ENCODE measurements at regions not wholly inside any gene's neighbourhood (a gene's known extent, or its start where the extent isn't known, plus 50 kb on each side); places are given as distances from the start of the nearest gene placed in this dataset.

GRCh38 chr3:69530554-69530953, 144.7 kb upstream of the FRMD4B start:
- 55 to 66% methylated on average over 7 of the region's 7 CpGs for WGBS, 2 donors
- H3K4me3 ChIP-seq (ENCODE audit: low read depth in 1 of 2, low read length in 2 of 2): no peak overlapping the region
- H3K27ac ChIP-seq (ENCODE audit: low read depth in 2 of 2, low read length in 1 of 2): no peak overlapping the region
- H3K4me1 ChIP-seq (ENCODE audit: control insufficient read depth in 2 of 2, insufficient read depth in 2 of 2, low read length in 1 of 2): no peaks in the 10 kb centered on the region
- peaks cover 0 to 2% of the 10 kb centered on the region in 2 donors for H3K27me3 ChIP-seq (ENCODE audit: control insufficient read depth in 1 of 2, insufficient read depth in 2 of 2, low read length in 2 of 2)
- no peaks in the 10 kb centered on the region for H3K9me3 ChIP-seq (ENCODE audit: control insufficient read depth in 2 of 2, insufficient read depth in 1 of 2, low read depth in 1 of 2, low read length in 1 of 2)
- no peaks in the 10 kb centered on the region for H3K36me3 ChIP-seq (ENCODE audit: control insufficient read depth in 2 of 2, insufficient read depth in 2 of 2, low read length in 1 of 2)

DNA sequence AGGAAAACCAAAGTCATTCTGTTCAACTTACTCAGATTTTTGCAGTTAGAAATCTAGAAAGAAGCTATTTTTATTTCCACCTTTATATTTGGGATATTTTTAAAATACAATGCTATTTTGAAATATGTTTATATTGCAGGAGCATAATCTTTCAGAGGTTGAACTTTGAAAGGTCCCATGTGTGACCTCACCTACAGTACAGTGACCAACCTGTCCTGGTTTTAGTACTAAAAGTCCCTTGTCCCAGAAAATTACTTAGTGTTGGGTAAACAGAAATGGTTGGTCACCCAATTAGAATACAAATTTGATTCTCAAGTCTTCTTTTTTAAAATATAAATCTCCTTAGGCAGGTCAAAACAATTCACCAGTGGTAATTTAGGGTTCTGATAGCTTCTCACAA, 141.6 kb upstream of the FRMD4B start:
- no peak overlapping the region for H3K27ac ChIP-seq (ENCODE audit: low read depth in 2 of 2, low read length in 1 of 2)
- H3K27me3 ChIP-seq (ENCODE audit: control insufficient read depth in 1 of 2, insufficient read depth in 2 of 2, low read length in 2 of 2): no peaks in the 10 kb centered on the region
- H3K9me3 ChIP-seq (ENCODE audit: control insufficient read depth in 2 of 2, insufficient read depth in 1 of 2, low read depth in 1 of 2, low read length in 1 of 2): no peaks in the 10 kb centered on the region
- no peak overlapping the region for H3K4me3 ChIP-seq (ENCODE audit: low read depth in 1 of 2, low read length in 2 of 2)
- no peaks in the 10 kb centered on the region for H3K36me3 ChIP-seq (ENCODE audit: control insufficient read depth in 2 of 2, insufficient read depth in 2 of 2, low read length in 1 of 2)
- H3K4me1 ChIP-seq (ENCODE audit: control insufficient read depth in 2 of 2, insufficient read depth in 2 of 2, low read length in 1 of 2): no peaks in the 10 kb centered on the region

DNA sequence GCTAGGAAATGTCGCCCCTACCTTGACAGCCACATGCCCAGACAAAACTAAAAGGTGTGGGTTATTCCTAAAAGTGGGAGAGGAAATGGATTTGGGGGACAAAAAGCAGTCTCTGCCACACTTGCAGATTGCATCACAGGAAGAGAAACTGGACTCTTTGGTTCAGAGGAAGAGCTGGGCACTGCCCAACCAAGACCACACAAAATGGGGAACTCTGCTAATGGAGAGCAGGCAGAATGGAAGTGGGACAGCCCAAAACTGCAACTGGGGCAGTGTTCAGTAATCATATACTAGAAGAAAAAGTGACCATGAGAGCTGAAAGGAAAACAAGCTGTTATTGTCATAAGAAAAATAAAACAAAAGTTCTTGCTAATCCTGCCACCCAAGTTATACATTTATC, 138.9 kb upstream of the FRMD4B start:
- no peak overlapping the region for H3K4me3 ChIP-seq (ENCODE audit: low read depth in 1 of 2, low read length in 2 of 2)
- WGBS, 2 donors: 83 to 90% methylated on average over 1 of the region's 1 CpG
- no peaks in the 10 kb centered on the region for H3K27me3 ChIP-seq (ENCODE audit: control insufficient read depth in 1 of 2, insufficient read depth in 2 of 2, low read length in 2 of 2)
- H3K36me3 ChIP-seq (ENCODE audit: control insufficient read depth in 2 of 2, insufficient read depth in 2 of 2, low read length in 1 of 2): no peaks in the 10 kb centered on the region
- no peaks in the 10 kb centered on the region for H3K9me3 ChIP-seq (ENCODE audit: control insufficient read depth in 2 of 2, insufficient read depth in 1 of 2, low read depth in 1 of 2, low read length in 1 of 2)
- no peaks in the 10 kb centered on the region for H3K4me1 ChIP-seq (ENCODE audit: control insufficient read depth in 2 of 2, insufficient read depth in 2 of 2, low read length in 1 of 2)
- no peak overlapping the region for H3K27ac ChIP-seq (ENCODE audit: low read depth in 2 of 2, low read length in 1 of 2)

- Histone ChIP-seq H3K4me3 (ENCODE audit: low read depth in 1 of 2, low read length in 2 of 2) (no peak overlapping the region), H3K36me3 (ENCODE audit: control insufficient read depth in 2 of 2, insufficient read depth in 2 of 2, low read length in 1 of 2) (no peaks in the 10 kb centered on the region), H3K4me1 (ENCODE audit: control insufficient read depth in 2 of 2, insufficient read depth in 2 of 2, low read length in 1 of 2) (no peaks in the 10 kb centered on the region), H3K9me3 (ENCODE audit: control insufficient read depth in 2 of 2, insufficient read depth in 1 of 2, low read depth in 1 of 2, low read length in 1 of 2) (no peaks in the 10 kb centered on the region), H3K27me3 (ENCODE audit: control insufficient read depth in 1 of 2, insufficient read depth in 2 of 2, low read length in 2 of 2) (no peaks in the 10 kb centered on the region), H3K27ac (ENCODE audit: low read depth in 2 of 2, low read length in 1 of 2) (no peak overlapping the region)
These were observed 135.4 kb upstream of the FRMD4B start for GRCh38 chr3:69521286-69521685.

- no peaks in the 10 kb centered on the region for H3K9me3 ChIP-seq (ENCODE audit: control insufficient read depth in 2 of 2, insufficient read depth in 1 of 2, low read depth in 1 of 2, low read length in 1 of 2)
- no peaks in the 10 kb centered on the region for H3K4me1 ChIP-seq (ENCODE audit: control insufficient read depth in 2 of 2, insufficient read depth in 2 of 2, low read length in 1 of 2)
- no peaks in the 10 kb centered on the region for H3K36me3 ChIP-seq (ENCODE audit: control insufficient read depth in 2 of 2, insufficient read depth in 2 of 2, low read length in 1 of 2)
- WGBS, 2 donors: 90 to 92% methylated on average over 4 of the region's 4 CpGs
- no peak overlapping the region for H3K4me3 ChIP-seq (ENCODE audit: low read depth in 1 of 2, low read length in 2 of 2)
- H3K27me3 ChIP-seq (ENCODE audit: control insufficient read depth in 1 of 2, insufficient read depth in 2 of 2, low read length in 2 of 2): no peaks in the 10 kb centered on the region
- no peak overlapping the region for H3K27ac ChIP-seq (ENCODE audit: low read depth in 2 of 2, low read length in 1 of 2)
These were observed 125.5 kb upstream of the FRMD4B start for GRCh38 chr3:69511361-69511760.

- Histone ChIP-seq H3K36me3 (ENCODE audit: control insufficient read depth in 2 of 2, insufficient read depth in 2 of 2, low read length in 1 of 2) (no peaks in the 10 kb centered on the region), H3K27me3 (ENCODE audit: control insufficient read depth in 1 of 2, insufficient read depth in 2 of 2, low read length in 2 of 2) (no peaks in the 10 kb centered on the region), H3K4me1 (ENCODE audit: control insufficient read depth in 2 of 2, insufficient read depth in 2 of 2, low read length in 1 of 2) (no peaks in the 10 kb centered on the region), H3K4me3 (ENCODE audit: low read depth in 1 of 2, low read length in 2 of 2) (no peak overlapping the region), H3K9me3 (ENCODE audit: control insufficient read depth in 2 of 2, insufficient read depth in 1 of 2, low read depth in 1 of 2, low read length in 1 of 2) (no peaks in the 10 kb centered on the region), H3K27ac (ENCODE audit: low read depth in 2 of 2, low read length in 1 of 2) (no peak overlapping the region)
- WGBS, 2 donors: 33 to 37% methylated on average over 3 of the region's 3 CpGs
These were observed 124.7 kb upstream of the FRMD4B start for GRCh38 chr3:69510481-69511030.

DNA sequence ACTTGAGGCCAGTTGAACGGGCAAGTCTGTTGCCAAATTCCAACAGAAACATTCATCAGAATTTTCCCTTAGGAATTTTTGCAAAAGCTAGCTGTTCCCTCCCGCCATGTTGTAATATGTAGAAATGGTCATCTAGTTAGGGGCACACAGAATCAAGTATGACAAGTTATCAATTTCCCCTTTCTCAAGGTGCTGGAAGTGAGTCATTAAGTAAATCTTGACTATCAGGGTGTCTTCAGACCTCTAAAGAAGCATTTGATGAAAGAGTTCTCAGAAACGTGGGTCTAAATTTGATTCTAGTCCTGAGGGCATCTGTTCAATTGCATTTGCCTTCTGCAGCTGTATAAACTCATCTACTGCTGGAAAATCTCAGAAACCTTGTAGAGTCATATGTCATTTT, 123.4 kb upstream of the FRMD4B start:
- H3K36me3 ChIP-seq (ENCODE audit: control insufficient read depth in 2 of 2, insufficient read depth in 2 of 2, low read length in 1 of 2): no peaks in the 10 kb centered on the region
- H3K27me3 ChIP-seq (ENCODE audit: control insufficient read depth in 1 of 2, insufficient read depth in 2 of 2, low read length in 2 of 2): no peaks in the 10 kb centered on the region
- H3K9me3 ChIP-seq (ENCODE audit: control insufficient read depth in 2 of 2, insufficient read depth in 1 of 2, low read depth in 1 of 2, low read length in 1 of 2): no peaks in the 10 kb centered on the region
- no peak overlapping the region for H3K4me3 ChIP-seq (ENCODE audit: low read depth in 1 of 2, low read length in 2 of 2)
- 74 to 83% methylated on average over 3 of the region's 3 CpGs for WGBS, 2 donors
- no peaks in the 10 kb centered on the region for H3K4me1 ChIP-seq (ENCODE audit: control insufficient read depth in 2 of 2, insufficient read depth in 2 of 2, low read length in 1 of 2)
- H3K27ac ChIP-seq (ENCODE audit: low read depth in 2 of 2, low read length in 1 of 2): no peak overlapping the region

GRCh38 chr3:69505770-69506407, 120.0 kb upstream of the FRMD4B start:
- no peak overlapping the region for H3K27ac ChIP-seq (ENCODE audit: low read depth in 2 of 2, low read length in 1 of 2)
- H3K27me3 ChIP-seq (ENCODE audit: control insufficient read depth in 1 of 2, insufficient read depth in 2 of 2, low read length in 2 of 2): no peaks in the 10 kb centered on the region
- no peaks in the 10 kb centered on the region for H3K36me3 ChIP-seq (ENCODE audit: control insufficient read depth in 2 of 2, insufficient read depth in 2 of 2, low read length in 1 of 2)
- no peaks in the 10 kb centered on the region for H3K9me3 ChIP-seq (ENCODE audit: control insufficient read depth in 2 of 2, insufficient read depth in 1 of 2, low read depth in 1 of 2, low read length in 1 of 2)
- H3K4me3 ChIP-seq (ENCODE audit: low read depth in 1 of 2, low read length in 2 of 2): no peak overlapping the region
- no peaks in the 10 kb centered on the region for H3K4me1 ChIP-seq (ENCODE audit: control insufficient read depth in 2 of 2, insufficient read depth in 2 of 2, low read length in 1 of 2)
- WGBS, 2 donors: 49 to 56% methylated on average over 7 of the region's 7 CpGs

GRCh38 chr3:69504232-69504631, 118.3 kb upstream of the FRMD4B start:
- Histone ChIP-seq H3K36me3 (ENCODE audit: control insufficient read depth in 2 of 2, insufficient read depth in 2 of 2, low read length in 1 of 2) (no peaks in the 10 kb centered on the region), H3K9me3 (ENCODE audit: control insufficient read depth in 2 of 2, insufficient read depth in 1 of 2, low read depth in 1 of 2, low read length in 1 of 2) (no peaks in the 10 kb centered on the region), H3K27me3 (ENCODE audit: control insufficient read depth in 1 of 2, insufficient read depth in 2 of 2, low read length in 2 of 2) (no peaks in the 10 kb centered on the region), H3K27ac (ENCODE audit: low read depth in 2 of 2, low read length in 1 of 2) (no peak overlapping the region), H3K4me3 (ENCODE audit: low read depth in 1 of 2, low read length in 2 of 2) (no peak overlapping the region), H3K4me1 (ENCODE audit: control insufficient read depth in 2 of 2, insufficient read depth in 2 of 2, low read length in 1 of 2) (no peaks in the 10 kb centered on the region)
- 80 to 81% methylated on average over 3 of the region's 3 CpGs for WGBS, 2 donors

DNA sequence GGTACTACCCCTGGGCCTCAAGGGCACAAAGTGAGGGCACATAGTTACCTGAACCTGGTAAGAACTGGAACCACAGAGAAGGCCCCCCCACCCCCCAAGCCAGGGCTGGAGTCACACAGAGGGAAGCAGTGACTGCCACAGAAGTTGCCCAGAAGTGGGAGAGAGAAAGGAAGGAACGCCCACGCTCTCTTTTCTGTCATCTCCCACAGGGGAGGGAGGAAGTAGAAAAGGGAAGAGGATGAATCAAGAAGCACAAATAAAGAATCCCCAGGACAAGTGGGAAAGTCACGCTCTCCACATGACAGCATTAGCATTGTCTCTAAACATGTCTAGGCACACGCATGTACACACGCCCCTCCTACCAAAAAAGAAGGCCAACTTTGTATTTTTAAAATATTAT, 114.7 kb upstream of the FRMD4B start:
- Histone ChIP-seq H3K4me3 (ENCODE audit: low read depth in 1 of 2, low read length in 2 of 2) (no peak overlapping the region), H3K27ac (ENCODE audit: low read depth in 2 of 2, low read length in 1 of 2) (no peak overlapping the region), H3K4me1 (ENCODE audit: control insufficient read depth in 2 of 2, insufficient read depth in 2 of 2, low read length in 1 of 2) (no peaks in the 10 kb centered on the region), H3K36me3 (ENCODE audit: control insufficient read depth in 2 of 2, insufficient read depth in 2 of 2, low read length in 1 of 2) (no peaks in the 10 kb centered on the region), H3K9me3 (ENCODE audit: control insufficient read depth in 2 of 2, insufficient read depth in 1 of 2, low read depth in 1 of 2, low read length in 1 of 2) (no peaks in the 10 kb centered on the region), H3K27me3 (ENCODE audit: control insufficient read depth in 1 of 2, insufficient read depth in 2 of 2, low read length in 2 of 2) (no peaks in the 10 kb centered on the region)
- 53 to 58% methylated on average over 5 of the region's 5 CpGs for WGBS, 2 donors
